Heart right ventricle (tissue), 16 donors: ENCODE measurements at regions not wholly inside any gene's neighbourhood (a gene's known extent, or its start where the extent isn't known, plus 50 kb on each side); places are given as distances from the start of the nearest gene placed in this dataset.
A peak's percentile ranks its signal among the peaks of the same experiment; 100 is the strongest.

Source experiments
- ATAC-seq, 8 donors: fragments of 200-7000 bp; cut with Tn5 transposase; one replicate each; pipeline ENCODE4 v1.9.1; 2020; ENCODE audit warnings: mild to moderate bottlenecking in 8 of 8, moderate library complexity in 8 of 8, moderate number of reproducible peaks in 1 of 8
- DNase-seq, 2 donors: peaks; one replicate each; pipeline ENCODE4 v3.0.0-alpha.2; 2020
- H3K27ac ChIP-seq, 10 donors: fragments of 200-600 bp; sonication (generic) in 2 of 10; one replicate each; pipeline versions ENCODE4 v1.5.0 to v1.8.0; 2020 to 2022; ENCODE audit warnings: mild to moderate bottlenecking in 3 of 10
- H3K27me3 ChIP-seq, 7 donors: fragments of 200-600 bp; one replicate each; pipeline ENCODE4 v1.8.0; 2021 to 2022; ENCODE audit warnings: mild to moderate bottlenecking in 2 of 7
- H3K36me3 ChIP-seq, 9 donors: fragments of 200-600 bp; sonication (generic) in 1 of 9; one replicate each; pipeline versions ENCODE4 v1.5.0 to v1.8.0; 2020 to 2022; ENCODE audit warnings: mild to moderate bottlenecking in 2 of 9
- H3K4me1 ChIP-seq, 9 donors: fragments of 200-600 bp; sonication (generic) in 1 of 9; one replicate each; pipeline versions ENCODE4 v1.5.0 to v1.8.0; 2020 to 2022; ENCODE audit warnings: mild to moderate bottlenecking in 4 of 9
- H3K4me3 ChIP-seq, 10 donors: fragments of 200-600 bp; sonication (generic) in 2 of 10; one replicate each; pipeline versions ENCODE4 v1.5.0 to v1.8.0; 2020 to 2022; ENCODE audit warnings: mild to moderate bottlenecking in 7 of 10, moderate library complexity in 2 of 10
- H3K9me3 ChIP-seq, 11 donors: fragments of 200-600 bp in 10 of 11; sonication (generic) in 2 of 11; one replicate each; pipeline versions ENCODE4 v1.5.0 to v1.8.0; 2013 to 2022; ENCODE audit warnings: mild to moderate bottlenecking in 2 of 11, control low read depth in 1 of 11, moderate library complexity in 1 of 11
- WGBS, 2 donors: extraction: QIAGEN DNeasy Blood & Tissue Kit; methylation state at CpG; one replicate each; pipeline ENCODE4 v1.1.7; 2013; ENCODE audit warnings: inconsistent platforms in 1 of 2; 5-methylcytosine and 5-hydroxymethylcytosine counted together
- intact Hi-C, 10 donors: fragments of 100-400 bp; cut with DNase I; formaldehyde crosslinking; loops; one replicate each; pipeline versions ENCODE4 v1.11.1 to v1.14.2; 2022
- TF ChIP-seq, protein P1 (sequence below), 9 donors: fragments of 200-600 bp; sonication (generic) in 2 of 9; IDR thresholded peaks; one replicate each; pipeline versions ENCODE4 v1.5.0 to v1.8.0; 2021 to 2022; ENCODE audit warnings: antibody characterized with exemption in 9 of 9, mild to moderate bottlenecking in 5 of 9, moderate library complexity in 1 of 9
- donor health status: Arrhythmogenic right ventricular cardiomyopathy.
- donor health status: ischemic (EF 13 %, LVEDD 7.1; RV severe dilation, severe dysfunction).
- donor health status: healthy with polysubstance abuse.
- donor health status: DM: no; HTN: yes; CAD: no.
- donor health status: DM: no; HTN: no; CAD: no.
- donor health status: ischemic (EF 25% LVEDD 6.9; RV normal size, moderate dysfunction).
- donor health status: ischemic (EF 25% LVEDD 5.7; RV mildly dilated, moderate dysfunction).
- donor health status: healthy.
- donor health status: DM: yes; HTN: yes; CAD: no.
- donor health status: Ischemic cardiomyopathy.
- donor health status: ischemic (EF 35%, LVEDD 5.7; RV mildly dilated, moderate dysfunction).
- donor health status: nonischemic (EF 11% LVEDD 7.7; RV severe dilation, severe dysfunction).
- donor health status: DM: yes; HTN: yes; CAD: no.
- donor health status: PGD.
- donor health status: ischemic (EF 29% LVEDD 5.4; RV normal size, mild dysfunction).
- donor health status: nonischemic (EF 23%, LVEDD 6.1; RV moderate dilation, normal function).

DNA sequence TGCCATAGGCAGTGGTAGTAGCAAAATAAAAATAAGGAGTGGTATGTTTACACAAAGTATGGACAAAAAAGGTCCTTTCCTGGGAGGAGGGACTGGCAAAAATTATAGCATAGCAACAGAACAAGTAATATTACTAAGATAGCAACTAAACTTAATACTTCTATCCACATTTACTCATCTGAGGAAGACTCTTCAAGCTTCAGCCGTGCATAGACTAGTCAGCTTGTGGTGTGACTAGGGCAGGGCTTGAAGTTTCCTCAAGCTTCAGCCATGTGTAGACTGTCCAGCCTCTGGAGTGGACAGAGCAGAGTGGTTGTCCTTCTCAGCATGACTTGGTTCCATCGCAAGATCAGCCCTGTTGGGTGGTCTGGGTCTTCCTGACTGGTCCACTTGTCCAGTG is 268.3 kb upstream of the RBMY1B start:
- H3K4me1 ChIP-seq: no peaks in the 10 kb centered on the region
- H3K27me3 ChIP-seq: no peaks in the 10 kb centered on the region
- 45 to 57% methylated on average over 2 of the region's 2 CpGs for WGBS, 2 donors
- H3K36me3 ChIP-seq: no peaks in the 10 kb centered on the region
- DNase-seq: no peak
- no peak overlapping the region for H3K4me3 ChIP-seq
- no peak for ATAC-seq
- no peaks in the 10 kb centered on the region for H3K9me3 ChIP-seq
- intact Hi-C loops: no loop called here
- no peak overlapping the region for H3K27ac ChIP-seq
- TF ChIP-seq, protein P1, sequence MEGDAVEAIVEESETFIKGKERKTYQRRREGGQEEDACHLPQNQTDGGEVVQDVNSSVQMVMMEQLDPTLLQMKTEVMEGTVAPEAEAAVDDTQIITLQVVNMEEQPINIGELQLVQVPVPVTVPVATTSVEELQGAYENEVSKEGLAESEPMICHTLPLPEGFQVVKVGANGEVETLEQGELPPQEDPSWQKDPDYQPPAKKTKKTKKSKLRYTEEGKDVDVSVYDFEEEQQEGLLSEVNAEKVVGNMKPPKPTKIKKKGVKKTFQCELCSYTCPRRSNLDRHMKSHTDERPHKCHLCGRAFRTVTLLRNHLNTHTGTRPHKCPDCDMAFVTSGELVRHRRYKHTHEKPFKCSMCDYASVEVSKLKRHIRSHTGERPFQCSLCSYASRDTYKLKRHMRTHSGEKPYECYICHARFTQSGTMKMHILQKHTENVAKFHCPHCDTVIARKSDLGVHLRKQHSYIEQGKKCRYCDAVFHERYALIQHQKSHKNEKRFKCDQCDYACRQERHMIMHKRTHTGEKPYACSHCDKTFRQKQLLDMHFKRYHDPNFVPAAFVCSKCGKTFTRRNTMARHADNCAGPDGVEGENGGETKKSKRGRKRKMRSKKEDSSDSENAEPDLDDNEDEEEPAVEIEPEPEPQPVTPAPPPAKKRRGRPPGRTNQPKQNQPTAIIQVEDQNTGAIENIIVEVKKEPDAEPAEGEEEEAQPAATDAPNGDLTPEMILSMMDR (IDR thresholded peaks at IDR 0.05): no peak

DNA sequence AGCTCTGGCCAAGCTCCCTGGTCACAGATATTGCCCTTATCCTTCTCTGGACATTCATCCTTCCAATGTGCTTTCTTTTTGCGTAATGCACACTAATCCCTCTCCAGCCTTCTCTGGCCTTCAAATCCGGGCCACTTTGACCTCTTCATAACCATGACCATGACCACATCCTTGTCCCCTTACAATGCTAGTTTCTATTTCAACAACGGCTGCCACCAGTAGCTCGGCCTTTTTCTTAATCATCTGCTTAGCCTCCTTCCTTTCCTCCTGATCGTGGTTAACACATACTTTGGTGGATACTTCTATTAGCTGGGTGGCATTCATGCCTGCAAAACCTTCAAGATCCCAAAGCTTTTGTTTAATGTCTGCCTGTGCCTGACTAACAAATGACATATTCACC is 264.4 kb upstream of the RBMY1B start:
- ATAC-seq (no peak), DNase-seq (no peak)
- H3K27me3 ChIP-seq: no peaks in the 10 kb centered on the region
- intact Hi-C loops: no loop called here
- H3K4me3 ChIP-seq: no peak overlapping the region
- 45 to 47% methylated on average over 2 to 5 of the region's 5 CpGs for WGBS, 2 donors
- H3K4me1 ChIP-seq: no peaks in the 10 kb centered on the region
- TF ChIP-seq, protein P1 (IDR thresholded peaks at IDR 0.05): no peak
- H3K27ac ChIP-seq: no peak overlapping the region
- H3K9me3 ChIP-seq: no peaks in the 10 kb centered on the region
- no peaks in the 10 kb centered on the region for H3K36me3 ChIP-seq

- no peak overlapping the region for H3K4me3 ChIP-seq
- H3K27me3 ChIP-seq: no peaks in the 10 kb centered on the region
- TF ChIP-seq, protein P1 (IDR thresholded peaks at IDR 0.05): no peak
- ATAC-seq (no peak), DNase-seq (no peak)
- 43 to 45% methylated on average over 5 of the region's 5 CpGs for WGBS, 2 donors
- H3K36me3 ChIP-seq: no peaks in the 10 kb centered on the region
- intact Hi-C loops: no loop called here
- no peaks in the 10 kb centered on the region for H3K9me3 ChIP-seq
- no peaks in the 10 kb centered on the region for H3K4me1 ChIP-seq
- no peak overlapping the region for H3K27ac ChIP-seq
These were observed 262.5 kb upstream of the RBMY1B start for GRCh38 chrY:21248591-21248990.

DNA sequence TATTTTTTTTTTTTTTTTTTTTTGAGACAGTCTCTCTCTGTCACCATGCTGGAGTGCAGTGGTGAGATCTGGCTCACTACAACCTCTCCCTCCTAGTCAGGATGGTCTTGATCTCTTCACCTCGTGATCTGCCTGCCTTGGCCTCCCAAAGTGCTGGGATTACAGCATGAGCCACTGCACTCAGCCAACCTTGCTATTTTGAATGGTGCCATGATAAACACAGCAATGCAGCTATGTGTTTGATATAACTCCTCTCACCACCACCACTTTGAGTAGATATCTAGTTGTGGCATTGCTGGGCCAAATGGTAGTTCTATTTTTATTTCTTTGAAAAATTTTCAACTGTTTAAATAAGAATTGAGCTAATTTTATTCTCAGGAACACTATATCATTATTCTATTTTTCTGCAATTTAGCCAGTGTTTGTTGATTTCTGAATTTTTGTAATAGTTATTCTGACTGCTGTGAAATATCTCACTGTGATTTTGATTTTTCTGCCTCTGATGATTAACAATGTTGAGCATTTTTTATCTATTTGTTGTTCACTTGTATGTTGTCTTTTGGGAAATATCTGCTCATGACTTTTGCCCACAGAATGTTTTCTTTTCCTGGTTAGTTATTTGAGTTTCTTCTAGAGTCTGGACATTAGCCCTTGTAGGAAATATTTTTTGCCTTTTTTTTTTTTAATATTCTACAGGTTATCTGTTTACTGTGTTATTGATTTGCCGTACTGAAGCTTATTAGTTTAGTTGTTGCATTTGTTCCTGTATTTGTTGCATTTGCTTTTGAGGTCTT is 257.5 kb upstream of the RBMY1B start:
- TF ChIP-seq, protein P1 (IDR thresholded peaks at IDR 0.05): no peak
- DNase-seq (no peak), ATAC-seq (peak in 2 of 8 donors; percentile 47 to 68)
- 34 to 50% methylated on average over 2 of the region's 2 CpGs for WGBS, 2 donors
- Histone ChIP-seq H3K27me3 (no peaks in the 10 kb centered on the region), H3K36me3 (no peaks in the 10 kb centered on the region), H3K9me3 (no peaks in the 10 kb centered on the region), H3K27ac (no peak overlapping the region), H3K4me1 (no peaks in the 10 kb centered on the region), H3K4me3 (no peak overlapping the region)
- intact Hi-C loops: no loop called here
